HG02943 (cell line): ENCODE measurements at regions not wholly inside any gene's neighbourhood (a gene's known extent, or its start where the extent isn't known, plus 50 kb on each side); places are given as distances from the start of the nearest gene placed in this dataset.
"Not testable (repeated sequence)": the region's sequence is repeated elsewhere in the genome, so short reads cannot be mapped to it uniquely, and the experiment has no call there.

Experiments
- ATAC-seq: cut with Tn5 transposase; IDR thresholded peaks from one replicate; pipeline ENCODE4 v1.9.1; 2021; ENCODE audit warnings: mild to moderate bottlenecking, low read depth, moderate library complexity; ENCODE audit not compliant: unreplicated experiment

DNA sequence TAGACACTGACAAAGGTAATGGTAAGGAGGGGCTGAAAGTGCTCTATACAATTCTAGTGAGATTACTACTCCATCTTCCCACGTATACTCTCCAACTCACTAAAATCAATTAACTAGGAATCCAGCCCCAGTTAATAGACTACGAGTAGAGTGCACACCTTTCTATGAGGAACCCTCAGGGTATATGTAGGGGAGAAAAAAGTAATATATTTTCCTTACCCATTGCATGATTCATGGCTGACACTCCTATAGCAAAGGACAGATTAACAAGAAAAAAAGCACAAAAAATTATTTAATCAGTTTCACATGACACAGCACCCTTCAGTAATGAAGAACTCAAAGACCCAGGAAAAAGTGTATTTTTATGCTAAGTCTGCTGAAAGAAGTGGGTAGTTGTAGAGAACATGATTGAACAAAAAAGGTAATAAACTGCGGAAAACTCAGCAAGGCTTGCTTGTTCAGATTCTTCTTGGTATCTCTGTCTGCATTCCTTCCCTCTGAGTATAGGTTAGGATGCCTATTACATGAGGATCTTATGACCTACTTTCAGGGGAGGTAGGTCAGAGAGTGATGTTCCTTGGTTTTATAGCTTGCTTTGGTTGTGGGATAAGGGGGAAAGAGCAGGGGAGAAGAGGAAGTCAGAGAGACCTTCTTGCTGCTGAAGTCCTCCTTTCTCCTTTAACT is 342.0 kb upstream of the DLGAP1 start:
- ATAC-seq: no peak

DNA sequence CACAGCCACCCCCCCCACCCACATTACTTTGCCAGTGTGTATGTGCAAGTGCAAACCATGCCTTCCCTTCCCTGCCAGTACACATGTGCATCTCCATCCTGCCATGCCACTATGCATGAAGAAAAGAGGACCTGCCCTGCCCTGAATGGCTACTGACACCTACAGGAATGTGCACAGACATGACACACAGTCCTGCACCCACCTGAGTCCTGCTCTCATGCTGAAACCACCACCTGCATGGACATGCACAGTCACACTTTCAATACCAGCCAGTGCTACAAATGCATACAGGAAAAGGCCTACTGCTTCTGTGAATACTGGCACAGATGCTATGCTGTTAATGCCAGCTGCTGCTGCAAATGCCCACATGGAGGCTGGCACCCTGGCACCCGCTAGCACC is 334.4 kb upstream of the DLGAP1 start:
- ATAC-seq: no peak

DNA sequence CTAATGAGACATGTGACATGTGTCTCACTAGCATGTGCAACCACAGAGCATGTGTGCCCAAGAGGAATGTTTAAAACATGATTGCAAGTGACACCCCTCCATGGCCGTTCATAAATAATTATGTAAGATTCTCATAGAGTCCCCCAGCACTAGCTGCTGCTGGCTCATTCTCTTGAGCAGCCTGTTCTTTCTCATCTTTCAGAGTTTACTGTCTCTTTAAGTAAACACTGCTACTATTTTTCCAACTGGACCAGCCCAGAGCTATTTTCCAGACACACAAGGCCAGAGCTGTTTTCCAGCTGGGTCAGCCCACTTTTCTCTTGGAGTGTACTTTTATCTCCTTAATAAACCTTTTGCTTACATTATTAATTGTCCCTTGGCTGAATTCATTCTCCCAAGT is 326.8 kb upstream of the DLGAP1 start:
- ATAC-seq: no peak

DNA sequence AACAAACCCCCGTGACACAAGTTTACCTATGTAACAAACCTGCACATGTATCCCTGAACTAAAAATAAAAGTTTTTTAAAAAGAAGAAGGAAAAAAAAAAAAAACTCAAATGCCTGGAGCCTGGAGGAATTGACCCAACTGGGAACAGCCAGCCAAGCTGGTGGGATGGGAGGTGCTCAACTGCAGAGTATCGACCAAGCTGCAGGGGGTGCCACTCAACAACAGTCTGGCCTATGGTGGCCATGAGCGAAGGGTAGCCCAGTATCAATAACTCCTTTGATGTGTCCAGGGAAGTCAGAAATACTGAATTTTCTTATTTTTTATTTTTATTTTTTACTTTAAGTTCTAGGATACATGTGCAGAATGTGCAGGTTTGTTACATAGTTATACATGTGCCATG is 310.3 kb upstream of the DLGAP1 start:
- no peak for ATAC-seq

DNA sequence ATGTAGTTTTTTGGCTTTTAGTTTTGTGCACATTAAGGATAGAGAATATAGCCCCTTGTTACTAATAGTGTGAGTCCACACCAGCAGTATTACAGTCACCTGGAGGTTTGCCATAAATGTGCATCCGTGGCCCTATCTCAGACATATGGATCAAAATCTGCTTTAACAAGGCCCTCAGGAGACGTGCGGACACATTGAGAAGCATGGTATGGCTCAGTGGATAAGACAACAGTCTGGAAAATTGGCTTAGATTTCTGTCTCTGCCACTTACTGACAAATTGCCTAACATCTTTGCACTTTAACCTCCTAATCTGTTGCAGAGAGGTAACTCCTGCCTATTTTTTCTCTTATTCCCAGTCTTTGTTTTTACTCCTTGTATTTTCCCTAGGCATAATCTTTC is 307.2 kb upstream of the DLGAP1 start:
- no peak for ATAC-seq

DNA sequence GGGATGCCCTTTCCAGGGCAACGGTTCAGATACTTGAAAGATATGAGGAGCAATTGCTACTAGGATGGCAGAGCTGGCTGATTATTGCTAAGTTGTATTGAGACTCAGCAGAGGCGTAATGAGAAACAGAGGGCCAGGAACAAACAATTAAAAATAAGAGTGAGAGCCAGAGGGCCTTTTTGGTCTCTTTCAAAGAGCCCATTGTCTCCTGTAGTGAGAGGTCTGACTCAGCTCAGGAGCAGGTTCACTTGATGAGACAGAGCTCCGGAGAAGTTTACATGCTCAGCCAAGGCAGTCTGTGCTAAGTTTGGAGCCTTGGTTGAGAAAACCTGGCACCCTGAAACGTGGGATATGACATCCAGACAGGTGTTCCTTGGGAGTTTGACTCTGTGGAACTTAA is 303.9 kb upstream of the DLGAP1 start:
- no peak for ATAC-seq

DNA sequence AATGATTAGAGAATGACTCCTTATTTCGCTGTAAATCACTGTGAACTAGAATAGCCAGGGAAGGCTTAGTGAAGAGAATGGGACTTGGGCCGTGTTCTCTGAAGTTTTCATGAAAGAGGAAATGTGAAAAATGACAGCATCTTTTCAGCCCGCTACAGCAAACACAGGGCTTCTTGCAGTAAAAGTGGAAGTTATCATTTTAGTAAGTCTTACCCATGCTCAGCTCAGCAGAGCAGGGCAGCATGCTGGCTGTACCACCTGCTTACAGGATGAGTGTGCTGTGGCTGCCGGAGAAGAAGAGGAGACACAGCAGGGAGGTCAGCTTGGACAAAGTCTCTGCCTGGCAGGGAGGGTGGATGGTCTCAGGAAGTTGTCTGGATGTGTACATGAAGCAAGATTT is 300.7 kb upstream of the DLGAP1 start:
- no peak for ATAC-seq

DNA sequence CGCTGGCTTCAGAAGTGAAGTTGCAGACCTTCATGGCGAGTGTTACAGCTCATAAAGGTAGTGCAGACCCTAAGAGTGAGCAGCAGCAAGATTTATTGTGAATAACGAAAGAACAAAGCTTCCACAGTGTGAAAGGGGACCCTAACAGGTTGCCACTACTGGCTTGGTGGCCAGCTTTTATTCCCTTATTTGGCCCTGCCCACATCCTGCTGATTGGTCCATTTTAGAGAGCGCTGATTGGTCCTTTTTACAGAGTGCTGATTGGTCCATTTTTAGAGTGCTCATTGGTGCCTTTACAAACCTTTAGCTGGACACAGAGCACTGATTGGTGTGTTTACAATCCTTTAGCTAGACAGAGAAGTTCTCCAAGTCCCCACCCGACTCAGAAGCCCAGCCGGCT is 298.0 kb upstream of the DLGAP1 start:
- not testable (repeated sequence) for ATAC-seq

DNA sequence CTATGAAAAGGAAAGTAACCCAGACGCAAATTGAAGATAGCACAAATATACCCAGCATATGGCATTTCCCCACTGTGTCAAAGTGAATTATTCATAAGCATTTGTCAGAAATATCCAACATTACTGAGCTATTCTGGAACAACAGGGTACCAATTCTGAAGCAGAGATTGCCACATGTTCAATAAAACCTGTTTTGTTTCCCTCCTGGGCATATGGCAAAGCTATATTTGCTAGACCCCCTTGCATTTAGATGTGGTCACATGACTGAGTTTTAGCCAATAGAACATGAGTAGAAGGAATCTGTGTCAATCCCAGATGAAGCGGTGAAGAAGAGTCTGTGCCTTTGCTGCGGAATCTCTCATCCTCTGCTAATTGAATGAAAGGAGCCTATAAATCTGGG is 296.4 kb upstream of the DLGAP1 start:
- ATAC-seq: no peak

DNA sequence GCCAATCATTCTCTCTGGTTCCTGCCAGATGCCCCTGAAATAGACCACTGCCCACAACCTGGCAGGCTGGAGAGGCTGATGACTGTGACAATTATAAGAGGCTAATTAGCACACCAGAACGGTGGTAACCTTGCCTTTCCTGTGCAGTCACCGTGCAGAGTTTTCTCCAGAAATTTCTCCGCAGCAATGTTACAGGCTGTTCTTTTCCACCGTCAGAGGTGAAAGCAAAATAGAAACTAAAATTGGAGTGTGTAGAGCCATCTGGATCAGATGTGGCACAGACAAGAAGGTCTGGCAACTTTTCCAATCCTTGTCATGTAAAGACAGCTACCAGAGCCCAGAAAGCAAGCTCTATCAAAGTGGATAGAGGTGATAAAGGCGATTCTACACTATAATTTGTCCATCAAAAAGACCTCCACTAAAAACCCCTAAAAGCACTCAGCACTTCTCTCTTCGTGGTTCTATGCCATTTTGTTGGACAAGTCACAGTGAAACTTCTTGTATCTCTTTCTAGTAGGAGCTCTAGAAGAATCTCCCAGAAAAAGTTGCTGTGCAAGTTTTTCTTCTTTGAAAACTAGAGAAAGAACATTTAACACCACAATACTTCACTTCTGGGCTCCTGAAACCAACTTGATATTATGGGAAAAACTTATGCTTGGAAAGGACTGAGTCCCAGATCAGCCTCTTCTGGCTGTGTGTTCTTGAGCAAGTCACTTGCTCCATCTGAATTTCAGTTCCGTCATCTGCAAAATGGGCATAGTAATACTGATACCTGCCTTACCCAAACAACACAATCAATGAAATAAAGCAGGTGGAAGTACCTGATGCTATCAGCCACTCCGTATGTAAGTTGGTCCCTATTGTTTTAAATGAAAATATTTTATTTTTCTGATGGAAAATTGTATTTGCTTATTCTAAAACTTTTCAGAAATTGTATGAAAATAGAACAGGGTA is 295.6 kb upstream of the DLGAP1 start:
- ATAC-seq: no peak

DNA sequence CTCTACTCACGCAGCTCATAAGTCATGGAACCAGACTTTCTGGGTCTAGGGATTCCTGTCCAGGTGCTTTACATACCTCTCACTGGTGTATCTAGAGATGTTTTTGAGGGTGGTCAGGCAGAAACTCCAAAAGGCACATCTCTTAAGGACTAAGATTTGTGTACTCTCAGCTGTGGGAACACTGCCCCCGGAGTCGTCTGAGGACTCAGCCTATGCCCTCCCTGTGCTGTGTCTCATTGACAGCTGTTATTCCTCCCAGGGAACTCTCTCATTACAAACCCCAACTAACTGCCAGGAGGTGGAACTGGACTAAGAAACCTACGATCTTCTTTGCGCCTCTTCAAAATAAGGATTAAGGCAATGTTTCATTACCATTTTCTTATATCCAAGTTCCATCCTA is 293.9 kb upstream of the DLGAP1 start:
- ATAC-seq: no peak

DNA sequence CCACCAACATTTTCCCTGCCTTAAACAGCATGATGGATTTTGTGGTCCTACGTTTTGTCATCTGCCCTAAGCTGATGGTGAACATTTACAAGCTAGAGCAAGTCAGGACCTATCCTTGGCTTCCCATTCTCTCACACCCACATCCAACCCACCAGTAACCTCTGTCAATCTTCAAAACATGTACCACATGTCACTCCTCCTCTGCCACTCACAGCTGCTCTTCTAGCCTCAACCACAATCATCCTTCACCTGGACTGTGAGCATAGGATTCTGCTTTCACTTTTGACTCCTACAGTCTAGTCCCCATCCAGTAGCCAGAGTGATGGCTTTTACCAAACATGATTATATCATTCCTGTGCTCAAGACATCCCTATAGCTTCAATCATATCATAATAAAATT is 279.8 kb upstream of the DLGAP1 start:
- ATAC-seq: no peak

DNA sequence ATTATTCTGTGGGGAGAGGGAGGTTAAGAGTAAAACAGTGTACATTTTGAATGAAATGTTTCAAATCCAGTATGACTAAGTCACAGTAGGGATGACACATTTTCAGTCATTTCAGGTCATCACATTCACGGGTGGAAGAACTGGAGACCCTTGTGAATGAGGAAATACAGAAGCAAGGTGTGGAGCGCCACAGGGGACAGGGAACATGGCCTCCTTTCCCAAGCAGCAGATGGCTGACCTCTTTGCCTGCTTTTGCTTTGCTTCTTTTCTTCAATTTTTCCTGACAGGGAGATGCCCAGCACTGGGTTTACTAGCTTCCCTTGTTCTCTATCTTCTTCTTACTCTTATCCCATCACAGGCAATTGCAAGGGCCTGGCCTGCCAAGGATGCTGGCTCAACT is 278.9 kb upstream of the DLGAP1 start:
- no peak for ATAC-seq

DNA sequence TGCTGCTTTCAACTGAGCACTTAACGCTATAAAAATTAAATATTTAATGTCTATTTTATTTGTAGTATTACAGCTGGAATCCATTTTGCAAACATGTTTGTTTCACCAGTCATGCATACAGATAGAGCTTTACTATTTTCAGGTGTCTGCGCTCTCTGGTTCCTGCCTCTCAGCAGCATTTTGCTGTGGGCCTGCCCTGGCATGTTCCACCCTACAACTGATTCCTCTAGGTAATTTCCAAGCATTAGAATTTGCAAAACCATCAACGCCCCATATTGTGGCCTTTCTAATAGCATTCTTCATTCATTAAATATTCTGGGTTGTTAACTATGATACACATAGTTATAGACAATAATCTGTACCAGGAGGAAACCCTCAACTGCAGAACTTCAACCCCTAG is 266.4 kb upstream of the DLGAP1 start:
- no peak for ATAC-seq

DNA sequence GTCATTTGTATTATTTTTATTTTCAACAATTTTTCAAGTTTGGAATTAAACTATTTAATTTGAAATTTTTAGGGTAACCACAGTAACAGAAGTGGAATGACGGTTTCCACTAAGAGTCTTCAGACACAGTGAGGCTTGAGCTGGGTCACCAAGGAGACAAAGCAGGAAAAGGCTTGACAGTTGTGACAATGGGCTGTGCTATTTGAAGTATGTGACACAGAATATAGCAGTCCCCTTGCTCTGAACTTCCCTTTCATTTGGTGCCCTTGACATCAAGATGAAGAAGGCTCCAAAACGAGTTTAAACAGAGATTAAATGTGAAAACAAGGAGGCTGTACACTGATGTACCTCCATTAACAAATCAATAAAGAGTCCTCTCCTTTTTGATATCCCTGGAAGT is 265.4 kb upstream of the DLGAP1 start:
- ATAC-seq: no peak

DNA sequence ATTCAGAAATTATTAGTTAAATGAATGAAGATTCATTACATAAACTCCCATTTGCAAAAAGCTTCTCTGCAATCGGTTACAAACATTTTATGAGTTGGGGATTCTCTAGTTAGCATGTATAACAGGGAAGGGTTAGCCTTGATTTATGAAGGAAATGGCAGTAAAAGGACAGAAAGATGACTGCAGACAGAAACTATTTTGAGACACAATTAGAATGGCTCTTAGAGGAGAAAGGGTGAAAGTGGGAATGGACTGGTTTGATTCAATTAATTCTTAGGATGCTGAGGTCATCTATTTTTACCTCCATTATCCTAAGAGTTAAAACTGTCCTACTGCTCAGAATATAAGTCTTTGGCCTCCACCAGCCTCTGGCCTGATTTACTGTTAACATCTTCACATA is 250.8 kb upstream of the DLGAP1 start:
- ATAC-seq: no peak

DNA sequence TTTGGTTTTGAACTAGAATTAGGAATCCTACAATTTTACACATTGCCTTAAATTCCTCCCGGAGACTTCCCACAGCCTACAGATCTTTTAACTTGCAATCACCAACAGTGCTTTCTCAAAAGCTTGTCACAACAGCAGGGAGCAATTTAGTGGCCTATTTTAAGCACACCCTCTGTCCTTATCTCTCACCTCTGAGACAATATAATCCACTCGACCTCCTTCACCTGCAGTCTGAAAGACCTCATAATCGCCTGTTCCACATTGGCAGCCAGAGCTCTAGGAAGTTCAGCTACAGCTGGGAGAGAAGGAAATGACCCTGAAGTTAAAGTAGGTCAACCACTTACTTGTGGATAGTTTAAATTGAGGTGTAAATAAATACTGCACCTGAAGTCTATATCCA is 249.7 kb upstream of the DLGAP1 start:
- ATAC-seq: no peak

DNA sequence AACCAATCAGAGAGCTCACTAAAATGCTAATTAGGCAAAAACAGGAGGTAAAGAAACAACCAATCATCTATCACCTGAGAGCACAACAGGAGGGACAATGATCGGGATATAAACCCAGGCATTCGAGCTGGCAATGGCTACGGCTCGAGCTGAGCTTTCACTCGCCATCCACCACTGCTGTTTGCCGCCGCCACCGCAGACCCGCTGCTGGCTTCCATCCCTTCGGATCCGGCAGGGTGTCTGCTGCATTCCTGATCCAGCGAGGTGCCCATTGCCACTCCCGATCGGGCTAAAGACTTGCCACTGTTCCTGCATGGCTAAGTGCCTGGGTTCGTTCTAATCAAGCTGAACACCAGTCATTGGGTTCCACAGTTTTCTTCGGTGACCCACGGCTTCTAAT is 236.7 kb upstream of the DLGAP1 start:
- no peak for ATAC-seq

DNA sequence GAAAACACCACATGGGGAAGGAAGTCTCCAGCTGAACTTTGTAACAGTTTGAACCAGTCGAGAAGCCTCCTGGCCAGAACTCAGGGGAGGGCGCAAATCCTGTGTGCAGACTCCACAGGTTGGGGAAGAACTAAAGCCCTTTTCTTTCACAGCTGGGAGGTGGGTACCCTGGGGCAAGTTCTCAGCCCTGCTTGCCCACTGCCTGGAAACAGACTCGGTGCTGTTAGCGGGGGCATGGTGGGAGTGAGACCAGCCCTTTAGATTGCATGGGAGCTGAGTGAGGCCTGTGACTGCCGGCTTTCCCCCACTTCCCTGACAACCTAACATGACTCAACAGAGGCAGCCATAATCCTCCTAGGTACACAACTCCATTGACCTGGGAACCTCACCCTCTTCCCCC is 223.6 kb upstream of the DLGAP1 start:
- ATAC-seq: not testable (repeated sequence)

DNA sequence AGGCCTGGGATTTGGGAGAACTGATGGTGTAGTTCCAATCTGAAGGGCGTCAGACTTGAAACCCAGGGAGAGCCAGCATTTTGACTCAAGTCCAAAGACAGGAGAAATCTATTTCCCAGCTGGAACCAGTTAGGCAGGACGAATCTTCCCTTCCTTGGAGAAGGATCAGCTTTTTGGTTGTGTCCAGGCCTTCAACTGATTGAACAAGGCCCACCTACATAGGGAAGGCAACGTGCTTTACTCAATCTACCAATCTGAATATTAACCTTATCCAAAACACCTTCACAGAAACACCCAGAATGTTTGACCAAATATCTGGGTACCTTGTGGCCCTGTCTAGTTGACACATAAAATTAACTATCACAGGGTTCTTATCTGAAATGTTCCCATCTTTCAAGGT is 221.9 kb upstream of the DLGAP1 start:
- ATAC-seq: no peak

DNA sequence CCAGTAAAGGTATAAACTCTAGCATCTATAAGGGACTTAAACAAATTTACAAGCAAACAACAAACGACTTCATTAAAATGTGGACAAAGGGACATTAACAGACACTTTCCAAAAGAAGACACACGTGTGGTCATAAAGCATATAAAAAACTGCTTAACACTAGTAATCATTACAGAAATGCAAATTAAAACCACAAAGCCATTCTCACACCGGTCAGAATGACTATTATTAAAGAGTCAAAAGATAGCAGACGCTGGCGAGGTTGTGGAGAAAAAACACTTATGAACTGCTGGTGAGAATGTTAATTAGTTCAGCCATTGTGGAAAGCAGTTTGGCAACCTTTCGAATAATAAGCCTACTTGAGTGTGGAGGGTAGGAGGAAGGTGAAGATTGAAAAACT is 217.1 kb upstream of the DLGAP1 start:
- ATAC-seq: no peak

DNA sequence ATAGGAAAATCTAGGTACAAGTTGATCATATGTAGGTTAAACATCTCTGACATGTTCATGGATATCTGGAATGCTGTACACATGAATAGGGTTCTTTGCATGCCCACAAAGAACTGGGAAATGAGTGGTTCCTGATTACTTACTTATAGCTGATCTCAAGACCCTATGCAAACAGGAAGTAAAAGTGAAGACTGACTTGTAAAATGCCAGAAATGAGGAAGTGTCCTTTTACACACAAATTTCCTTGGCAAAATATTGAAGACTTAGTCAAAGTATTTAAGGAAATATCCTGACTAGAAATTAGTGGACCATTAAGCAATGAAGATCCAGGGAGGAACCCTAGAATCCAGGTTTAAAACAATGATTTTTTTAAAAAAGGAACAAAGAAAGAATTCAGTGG is 203.7 kb upstream of the DLGAP1 start:
- ATAC-seq: no peak
